CD14-positive monocyte (primary cell): ENCODE measurements at regions not wholly inside any gene's neighbourhood (a gene's known extent, or its start where the extent isn't known, plus 50 kb on each side); places are given as distances from the start of the nearest gene placed in this dataset.
"Not testable (repeated sequence)": the region's sequence is repeated elsewhere in the genome, so short reads cannot be mapped to it uniquely, and the experiment has no call there.

ENCODE experiments used
- DNase-seq, 3 donors: peaks; one replicate each; pipeline ENCODE4 v3.0.0-alpha.2; 2011 to 2022
- H2AFZ ChIP-seq: 2 replicates; pipeline ENCODE4 v1.6.0; 2012; ENCODE audit warnings: mild to moderate bottlenecking, low read depth, low read length, inconsistent platforms; ENCODE audit not compliant: insufficient read depth, poor library complexity, severe bottlenecking
- H3K27ac ChIP-seq, 2 donors: 1 replicate in 1 of 2; 2 replicates in 1 of 2; pipeline ENCODE4 v1.5.1; 2012 to 2013; ENCODE audit warnings: low read length in 2 of 2, control low read depth in 1 of 2, inconsistent platforms in 1 of 2, low read depth in 1 of 2, mild to moderate bottlenecking in 1 of 2
- H3K27me3 ChIP-seq, 2 donors: one replicate each; pipeline versions ENCODE4 v1.6.0 to v1.6.1; 2011 to 2013; ENCODE audit warnings: low read length in 2 of 2; ENCODE audit not compliant: control insufficient read depth in 2 of 2, insufficient read depth in 2 of 2
- H3K36me3 ChIP-seq, 2 donors: replicated peaks in 1 of 2; 1 replicate in 1 of 2; 2 replicates in 1 of 2; pipeline versions ENCODE4 v1.5.1 to v1.6.1; 2012 to 2013; ENCODE audit warnings: low read length in 2 of 2, control low read depth in 1 of 2, inconsistent platforms in 1 of 2, mild to moderate bottlenecking in 1 of 2; ENCODE audit not compliant: insufficient read depth in 2 of 2, control insufficient read depth in 1 of 2
- H3K4me1 ChIP-seq, 2 donors: 1 replicate in 1 of 2; 2 replicates in 1 of 2; pipeline versions ENCODE4 v1.5.1 to v1.6.1; 2012 to 2013; ENCODE audit warnings: low read length in 2 of 2, control low read depth in 1 of 2, inconsistent platforms in 1 of 2, mild to moderate bottlenecking in 1 of 2, moderate library complexity in 1 of 2; ENCODE audit not compliant: insufficient read depth in 2 of 2, control insufficient read depth in 1 of 2
- H3K4me2 ChIP-seq: replicated peaks from 2 replicates; pipeline ENCODE3; 2012; ENCODE audit warnings: low read length, moderate library complexity, mild to moderate bottlenecking; ENCODE audit not compliant: poor library complexity, severe bottlenecking; ENCODE audit errors: extremely low read depth
- H3K4me3 ChIP-seq, 3 experiments: fragments of 200-600 bp in 1 of 3; sonication (generic) in 1 of 3; replicated peaks in 1 of 3; 1 replicate in 2 of 3; 2 replicates in 1 of 3; pipeline ENCODE4 v1.5.1; 2011 to 2013; ENCODE audit warnings: low read length in 3 of 3, mild to moderate bottlenecking in 3 of 3, control low read depth in 2 of 3, low read depth in 2 of 3, inconsistent platforms in 1 of 3, moderate library complexity in 1 of 3
- H3K79me2 ChIP-seq: 2 replicates; pipeline ENCODE4 v1.6.0; 2012; ENCODE audit warnings: mild to moderate bottlenecking, control low read depth, inconsistent platforms, low read length, moderate library complexity; ENCODE audit not compliant: insufficient read depth
- H3K9ac ChIP-seq: 2 replicates; pipeline ENCODE4 v1.6.0; 2017; ENCODE audit warnings: low read length, mild to moderate bottlenecking; ENCODE audit not compliant: insufficient read depth, poor library complexity, severe bottlenecking
- H3K9me3 ChIP-seq, 2 donors: replicated peaks in 1 of 2; 1 replicate in 1 of 2; 2 replicates in 1 of 2; pipeline versions ENCODE4 v1.5.1 to v1.6.1; 2012 to 2013; ENCODE audit warnings: low read length in 2 of 2, control low read depth in 1 of 2; ENCODE audit not compliant: control insufficient read depth in 1 of 2, insufficient read depth in 1 of 2
- H4K20me1 ChIP-seq: 2 replicates; pipeline ENCODE4 v1.6.0; 2012; ENCODE audit warnings: mild to moderate bottlenecking, low read length, control low read depth, moderate library complexity; ENCODE audit not compliant: insufficient read depth
- H3K27ac Mint-ChIP-seq, 7 donors: one replicate each; pipeline ENCODE4 v1.8.0; 2020; ENCODE audit warnings: mild to moderate bottlenecking in 7 of 7, mixed read lengths in 7 of 7, moderate library complexity in 6 of 7, inconsistent platforms in 2 of 7
- H3K27me3 Mint-ChIP-seq, 3 donors: one replicate each; pipeline ENCODE4 v1.8.0; 2021 to 2022; ENCODE audit warnings: low read depth in 3 of 3, mild to moderate bottlenecking in 3 of 3, mixed read lengths in 3 of 3, moderate library complexity in 3 of 3, inconsistent platforms in 1 of 3
- H3K36me3 Mint-ChIP-seq, 2 donors: one replicate each; pipeline ENCODE4 v1.8.0; 2020; ENCODE audit warnings: mixed read lengths in 2 of 2, inconsistent platforms in 1 of 2, mild to moderate bottlenecking in 1 of 2
- H3K4me1 Mint-ChIP-seq: one replicate; pipeline ENCODE4 v1.8.0; 2020; ENCODE audit warnings: mild to moderate bottlenecking, mixed read lengths
- H3K4me3 Mint-ChIP-seq, 2 donors: one replicate each; pipeline ENCODE4 v1.8.0; 2020; ENCODE audit warnings: mild to moderate bottlenecking in 2 of 2, mixed read lengths in 2 of 2, moderate library complexity in 1 of 2
- H3K9me3 Mint-ChIP-seq, 7 donors: one replicate each; pipeline ENCODE4 v1.8.0; 2020 to 2022; ENCODE audit warnings: mixed read lengths in 7 of 7, mild to moderate bottlenecking in 6 of 7, moderate library complexity in 6 of 7, inconsistent platforms in 2 of 7
- CTCF ChIP-seq: fragments of 200-600 bp; IDR thresholded peaks from one replicate; pipeline ENCODE4 v1.8.0; 2022; ENCODE audit warnings: antibody characterized with exemption, mild to moderate bottlenecking
- WGBS: methylation state at CpG from one replicate; pipeline ENCODE4 v1.1.5; 2013; ENCODE audit warnings: missing lambda C conversion rate; ENCODE audit not compliant: insufficient coverage; 5-methylcytosine and 5-hydroxymethylcytosine counted together
- intact Hi-C, 2 donors: fragments of 100-400 bp; cut with micrococcal nuclease; formaldehyde crosslinking; loops; one replicate each; pipeline versions ENCODE4 v1.15.0 to v1.15.1; 2023

DNA sequence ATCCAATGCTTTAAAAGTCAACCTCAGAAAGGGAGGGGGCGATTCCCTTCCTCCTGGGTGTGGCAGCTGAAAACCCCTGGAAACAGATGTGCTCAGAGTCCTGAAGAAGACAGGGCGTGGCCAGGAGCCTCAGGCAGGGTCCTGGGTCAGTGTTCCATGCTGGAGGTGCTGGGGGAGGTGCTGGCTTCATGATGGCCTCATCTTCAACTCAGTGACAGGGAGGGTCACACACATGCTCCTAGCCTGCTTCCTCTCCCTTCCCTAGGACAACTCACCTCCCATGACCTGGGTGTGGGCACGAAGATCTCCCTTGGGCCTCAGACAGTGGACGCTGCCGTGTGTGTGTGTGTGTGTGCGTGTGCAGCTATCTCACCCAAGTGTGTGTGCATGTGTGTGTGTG, 245.6 kb upstream of the B3GAT1 start:
- H3K27ac ChIP-seq, result no peak overlapping the region
- H3K9ac ChIP-seq, result no peak overlapping the region
- no peak overlapping the region for H3K4me2 ChIP-seq
- no peak for TF ChIP-seq CTCF
- WGBS, result 71% methylated on average over 1 of the region's 6 CpGs
- no peaks in the 10 kb centered on the region for H3K36me3 ChIP-seq
- no peaks in the 10 kb centered on the region for H3K4me1 ChIP-seq
- H4K20me1 ChIP-seq, result no peaks in the 10 kb centered on the region
- H2AFZ ChIP-seq, result no peak overlapping the region
- H3K9me3 Mint-ChIP-seq, result peaks cover 7 to 26% (median 15%) of the 10 kb centered on the region in 7 donors
- H3K4me1 Mint-ChIP-seq, result no peaks in the 10 kb centered on the region
- no peaks in the 10 kb centered on the region for H3K79me2 ChIP-seq
- no peak for DNase-seq
- no peak overlapping the region for H3K4me3 Mint-ChIP-seq
- H3K27me3 ChIP-seq, result no peaks in the 10 kb centered on the region
- no peaks in the 10 kb centered on the region for H3K36me3 Mint-ChIP-seq
- peaks cover 0 to 17% of the 10 kb centered on the region in 2 donors for H3K9me3 ChIP-seq
- H3K27me3 Mint-ChIP-seq, result peaks cover 0 to 3% (median 2%) of the 10 kb centered on the region in 3 donors
- no peak overlapping the region for H3K4me3 ChIP-seq
- H3K27ac Mint-ChIP-seq, result no peak overlapping the region
- intact Hi-C loops, result no loop called here

- no peak overlapping the region for H3K27ac ChIP-seq
- WGBS, result 93% methylated on average over 16 of the region's 29 CpGs
- H3K36me3 ChIP-seq, result no peaks in the 10 kb centered on the region
- H3K9me3 ChIP-seq, result peaks cover 0 to 17% of the 10 kb centered on the region in 2 donors
- no peaks in the 10 kb centered on the region for H3K36me3 Mint-ChIP-seq
- no peaks in the 10 kb centered on the region for H3K4me1 Mint-ChIP-seq
- H3K4me3 Mint-ChIP-seq, result no peak overlapping the region
- no peaks in the 10 kb centered on the region for H3K27me3 ChIP-seq
- H3K9ac ChIP-seq, result no peak overlapping the region
- intact Hi-C loops, result no loop called here
- H4K20me1 ChIP-seq, result no peaks in the 10 kb centered on the region
- H3K4me1 ChIP-seq, result no peaks in the 10 kb centered on the region
- peaks cover 2 to 3% (median 2%) of the 10 kb centered on the region in 3 donors for H3K27me3 Mint-ChIP-seq
- H3K4me2 ChIP-seq, result no peak overlapping the region
- no peak overlapping the region for H3K27ac Mint-ChIP-seq
- H3K79me2 ChIP-seq, result no peaks in the 10 kb centered on the region
- H3K4me3 ChIP-seq, result no peak overlapping the region
- peaks cover 7 to 29% (median 15%) of the 10 kb centered on the region in 7 donors for H3K9me3 Mint-ChIP-seq
- TF ChIP-seq CTCF, result no peak
- DNase-seq, result no peak
- no peak overlapping the region for H2AFZ ChIP-seq
Measured at GRCh38 chr11:134656861-134657540, 245.0 kb upstream of the B3GAT1 start.

- H3K9ac ChIP-seq, H3K27me3 Mint-ChIP-seq, H3K4me2 ChIP-seq, H2AFZ ChIP-seq, H3K4me3 Mint-ChIP-seq, H3K4me1 ChIP-seq, H3K36me3 ChIP-seq, H3K4me3 ChIP-seq, H3K27ac Mint-ChIP-seq, H3K36me3 Mint-ChIP-seq, H3K79me2 ChIP-seq, H3K27ac ChIP-seq, intact Hi-C loops, H3K4me1 Mint-ChIP-seq, H3K27me3 ChIP-seq, H4K20me1 ChIP-seq, DNase-seq: not testable (repeated sequence)
- H3K9me3 Mint-ChIP-seq, result peaks cover 7 to 29% (median 15%) of the 10 kb centered on the region in 7 donors
- 98% methylated on average over 12 of the region's 29 CpGs for WGBS
- peaks cover 0 to 17% of the 10 kb centered on the region in 2 donors for H3K9me3 ChIP-seq
Measured at GRCh38 chr11:134656086-134656840, 244.2 kb upstream of the B3GAT1 start.
